ENCODE measurements at regions not wholly inside any gene's neighbourhood (a gene's known extent, or its start where the extent isn't known, plus 50 kb on each side); places are given as distances from the start of the nearest gene placed in this dataset.

- TF ChIP-seq ZNF830 (CRISPR knock-in tag; IDR thresholded peaks at IDR 0.05) (no peak), MAX (CRISPR knock-in tag; IDR thresholded peaks at IDR 0.05) (no peak), CTCFL (IDR thresholded peaks at IDR 0.05; ENCODE audit: borderline replicate concordance, insufficient read depth, low read depth, low read length, poor library complexity, severe bottlenecking) (no peak), CTCF (IDR thresholded peaks at IDR 0.05 in 2 of 3, conservative IDR thresholded peaks at IDR 0.05 in 1 of 3; ENCODE audit: insufficient read depth in 2 of 3, low read depth in 1 of 3, low read length in 3 of 3) (no peak), JUNB (CRISPR knock-in tag; conservative IDR thresholded peaks at IDR 0.05) (no peak), EZH2 (IDR thresholded peaks at IDR 0.05; ENCODE audit: borderline replicate concordance, low read depth, low read length) (no peak), ESRRA (IDR thresholded peaks at IDR 0.05; ENCODE audit: borderline replicate concordance, low read depth) (no peak), TBL1XR1 (IDR thresholded peaks at IDR 0.05; ENCODE audit: low read length in 2 of 2) (no peak), MXI1 (IDR thresholded peaks at IDR 0.05; ENCODE audit: low read depth, low read length) (no peak), EHMT2 (IDR thresholded peaks at IDR 0.05) (no peak), IRF1 (CRISPR knock-in tag; IDR thresholded peaks at IDR 0.05; ENCODE audit: borderline replicate concordance) (no peak), MYC (IDR thresholded peaks at IDR 0.05; ENCODE audit: low read depth, low read length) (no peak), MYC (CRISPR knock-in tag; IDR thresholded peaks at IDR 0.05; ENCODE audit: borderline replicate concordance, low read depth) (no peak), ETV6 (IDR thresholded peaks at IDR 0.05; ENCODE audit: borderline replicate concordance in 1 of 2, low read depth in 2 of 2, low read length in 1 of 2) (no peak), ETV6 (CRISPR knock-in tag; IDR thresholded peaks at IDR 0.05; ENCODE audit: borderline replicate concordance) (no peak)
These were observed 80.3 kb downstream of the UNC5CL start for GRCh38 chr6:40958738-40959137.
